Activated B cell treated with CpG ODN at 0.5 μM for 24 hours (primary cell): ENCODE measurements at regions not wholly inside any gene's neighbourhood (a gene's known extent, or its start where the extent isn't known, plus 50 kb on each side); places are given as distances from the start of the nearest gene placed in this dataset.

Source experiments
- ATAC-seq: fragments of 200-7000 bp; cut with Tn5 transposase; one replicate; pipeline ENCODE4 v1.10.0; 2021; ENCODE audit warnings: low read depth, mild to moderate bottlenecking, moderate library complexity
- CTCF ChIA-PET: fragments of 350-600 bp; sonication (Branson Sonifier 250); formaldehyde crosslinking; loops from one replicate; lab custom pipeline; 2021; ENCODE audit warnings: antibody characterized with exemption; lab: Charles Lee
- POLR2A ChIA-PET: fragments of 350-600 bp; sonication (Branson Sonifier 250); formaldehyde crosslinking; loops from one replicate; lab custom pipeline; 2021; ENCODE audit warnings: antibody characterized with exemption; lab: Charles Lee
- DNase-seq: peaks from one replicate; pipeline ENCODE4 v3.0.0; 2022
- H3K27ac Mint-ChIP-seq: one replicate; pipeline ENCODE4 v1.8.0; 2020; ENCODE audit warnings: mixed read lengths
- H3K27me3 Mint-ChIP-seq: one replicate; pipeline ENCODE4 v1.8.0; 2021; ENCODE audit warnings: mixed read lengths
- H3K36me3 Mint-ChIP-seq: one replicate; pipeline ENCODE4 v1.8.0; 2021; ENCODE audit warnings: low read depth, mixed read lengths
- H3K4me1 Mint-ChIP-seq: one replicate; pipeline ENCODE4 v1.8.0; 2021; ENCODE audit warnings: mixed read lengths
- H3K4me3 Mint-ChIP-seq: one replicate; pipeline ENCODE4 v1.8.0; 2020; ENCODE audit warnings: mild to moderate bottlenecking, mixed read lengths
- H3K9me3 Mint-ChIP-seq: one replicate; pipeline ENCODE4 v1.8.0; 2020; ENCODE audit warnings: mixed read lengths
- intact Hi-C: fragments of 100-400 bp; cut with micrococcal nuclease; formaldehyde crosslinking; loops from one replicate; pipeline ENCODE4 v1.15.1; 2024
- TF ChIP-seq, protein P1 (sequence below): fragments of 200-600 bp; IDR thresholded peaks from one replicate; pipeline ENCODE4 v1.8.0; 2022; ENCODE audit warnings: antibody characterized with exemption, mild to moderate bottlenecking

- Mint-ChIP-seq H3K4me1 (peaks cover 15% of the 10 kb centered on the region), H3K9me3 (no peaks in the 10 kb centered on the region), H3K4me3 (no peak overlapping the region), H3K27ac (no peak overlapping the region), H3K36me3 (no peaks in the 10 kb centered on the region), H3K27me3 (peaks cover 2% of the 10 kb centered on the region)
- POLR2A ChIA-PET: no interaction called here
- ATAC-seq: peak; percentile 64
- intact Hi-C loops: no loop called here
- DNase-seq: no peak
- TF ChIP-seq, protein P1, sequence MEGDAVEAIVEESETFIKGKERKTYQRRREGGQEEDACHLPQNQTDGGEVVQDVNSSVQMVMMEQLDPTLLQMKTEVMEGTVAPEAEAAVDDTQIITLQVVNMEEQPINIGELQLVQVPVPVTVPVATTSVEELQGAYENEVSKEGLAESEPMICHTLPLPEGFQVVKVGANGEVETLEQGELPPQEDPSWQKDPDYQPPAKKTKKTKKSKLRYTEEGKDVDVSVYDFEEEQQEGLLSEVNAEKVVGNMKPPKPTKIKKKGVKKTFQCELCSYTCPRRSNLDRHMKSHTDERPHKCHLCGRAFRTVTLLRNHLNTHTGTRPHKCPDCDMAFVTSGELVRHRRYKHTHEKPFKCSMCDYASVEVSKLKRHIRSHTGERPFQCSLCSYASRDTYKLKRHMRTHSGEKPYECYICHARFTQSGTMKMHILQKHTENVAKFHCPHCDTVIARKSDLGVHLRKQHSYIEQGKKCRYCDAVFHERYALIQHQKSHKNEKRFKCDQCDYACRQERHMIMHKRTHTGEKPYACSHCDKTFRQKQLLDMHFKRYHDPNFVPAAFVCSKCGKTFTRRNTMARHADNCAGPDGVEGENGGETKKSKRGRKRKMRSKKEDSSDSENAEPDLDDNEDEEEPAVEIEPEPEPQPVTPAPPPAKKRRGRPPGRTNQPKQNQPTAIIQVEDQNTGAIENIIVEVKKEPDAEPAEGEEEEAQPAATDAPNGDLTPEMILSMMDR: no peak
- CTCF ChIA-PET: no interaction called here
Measured at GRCh38 chr7:47191876-47192291, 390.0 kb downstream of the TNS3 start.

DNA sequence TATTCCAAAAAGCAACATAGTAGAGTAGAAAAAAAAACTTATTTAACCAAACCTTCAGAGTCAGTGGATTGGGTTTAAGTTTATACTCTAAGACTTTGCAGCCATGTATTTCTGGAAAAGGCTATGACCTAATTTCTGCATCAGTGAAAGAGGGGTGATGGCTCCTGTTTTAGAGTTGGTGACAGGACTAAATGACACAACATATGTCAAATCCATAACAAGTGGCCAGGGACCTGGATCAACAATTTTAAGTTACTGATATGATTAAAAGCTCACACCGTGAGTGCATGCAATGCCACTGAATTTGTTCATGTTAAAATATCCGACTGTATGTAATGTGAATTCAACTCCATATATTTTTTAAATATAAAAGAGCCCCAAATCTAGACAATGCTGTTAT is 390.6 kb downstream of the TNS3 start:
- H3K4me3 Mint-ChIP-seq: no peak overlapping the region
- no peaks in the 10 kb centered on the region for H3K36me3 Mint-ChIP-seq
- ChIA-PET CTCF (no interaction called here), POLR2A (no interaction called here)
- peaks cover 20% of the 10 kb centered on the region for H3K4me1 Mint-ChIP-seq
- H3K27me3 Mint-ChIP-seq: peaks cover 2% of the 10 kb centered on the region
- no peak overlapping the region for H3K27ac Mint-ChIP-seq
- H3K9me3 Mint-ChIP-seq: no peaks in the 10 kb centered on the region
- ATAC-seq: no peak
- intact Hi-C loops: no loop called here
- TF ChIP-seq, protein P1: no peak
- no peak for DNase-seq

GRCh38 chr7:47190462-47190861 is 391.4 kb downstream of the TNS3 start:
- DNase-seq (no peak), ATAC-seq (no peak)
- no peak overlapping the region for H3K4me3 Mint-ChIP-seq
- CTCF ChIA-PET: no interaction called here
- no peaks in the 10 kb centered on the region for H3K9me3 Mint-ChIP-seq
- TF ChIP-seq, protein P1: no peak
- no peaks in the 10 kb centered on the region for H3K36me3 Mint-ChIP-seq
- H3K27ac Mint-ChIP-seq: no peak overlapping the region
- POLR2A ChIA-PET: no interaction called here
- intact Hi-C loops: no loop called here
- peaks cover 2% of the 10 kb centered on the region for H3K27me3 Mint-ChIP-seq
- H3K4me1 Mint-ChIP-seq: peaks cover 27% of the 10 kb centered on the region

GRCh38 chr7:47188653-47189315 is 393.1 kb downstream of the TNS3 start:
- Mint-ChIP-seq H3K4me3 (no peak overlapping the region), H3K27ac (no peak overlapping the region), H3K27me3 (peaks cover 2% of the 10 kb centered on the region), H3K4me1 (peaks cover 34% of the 10 kb centered on the region), H3K9me3 (no peaks in the 10 kb centered on the region), H3K36me3 (no peaks in the 10 kb centered on the region)
- ATAC-seq: no peak
- CTCF ChIA-PET: interaction anchor here (0.7 kb wide), 1 partner anchor 37 kb away, joined by 3 read pairs; no protein-coding TSS in a partner anchor
- TF ChIP-seq, protein P1: no peak
- no peak for DNase-seq
- POLR2A ChIA-PET: no interaction called here
- intact Hi-C loops: no loop called here

- ChIA-PET CTCF (interaction anchor here (0.7 kb wide), 1 partner anchor 37 kb away, joined by 3 read pairs; no protein-coding TSS in a partner anchor), POLR2A (no interaction called here)
- Mint-ChIP-seq H3K36me3 (no peaks in the 10 kb centered on the region), H3K9me3 (no peaks in the 10 kb centered on the region), H3K27me3 (peaks cover 2% of the 10 kb centered on the region), H3K4me1 (peaks cover 34% of the 10 kb centered on the region), H3K27ac (no peak overlapping the region), H3K4me3 (no peak overlapping the region)
- DNase-seq (no peak), ATAC-seq (no peak)
- TF ChIP-seq, protein P1: no peak
- intact Hi-C loops: no loop called here
Measured at GRCh38 chr7:47188136-47188535, 393.8 kb downstream of the TNS3 start.
